A673 (cell line): ENCODE measurements at regions not wholly inside any gene's neighbourhood (a gene's known extent, or its start where the extent isn't known, plus 50 kb on each side); places are given as distances from the start of the nearest gene placed in this dataset.

ENCODE experiments used
- BruUV-seq: library from RNA; stranded (reverse); fragments of 400-500 nt; replicated peaks from 2 replicates; lab custom pipeline; 2021; lab: Mats Ljungman, UMichigan
- CTCF ChIA-PET: fragments of 300-600 bp; sonication (Branson Sonifier 250); formaldehyde crosslinking; loops from one replicate; lab custom pipeline; 2022; ENCODE audit warnings: antibody characterized with exemption; lab: Charles Lee
- POLR2A ChIA-PET: fragments of 300-600 bp; sonication (Branson Sonifier 250); formaldehyde crosslinking; loops from one replicate; lab custom pipeline; 2022; ENCODE audit warnings: antibody characterized with exemption; ENCODE audit not compliant: low non-redundant PET; lab: Charles Lee
- DNase-seq: peaks from one replicate; pipeline ENCODE4 v3.0.0-alpha.2; 2015; ENCODE audit warnings: low spot score
- H3K27ac ChIP-seq: fragments of 200-600 bp; sonication (generic); 2 replicates; pipeline ENCODE4 v1.5.1; 2016; ENCODE audit warnings: mixed run types, low read depth, mild to moderate bottlenecking, mixed read lengths, antibody characterized with exemption, low read length; ENCODE audit not compliant: poor library complexity, severe bottlenecking
- H3K27me3 ChIP-seq: fragments of 200-600 bp; sonication (generic); replicated peaks from 2 replicates; pipeline ENCODE4 v1.6.1; 2017; ENCODE audit warnings: mixed run types, low read depth, mild to moderate bottlenecking, mixed read lengths, antibody characterized with exemption, low read length; ENCODE audit not compliant: insufficient read depth, poor library complexity
- H3K36me3 ChIP-seq: fragments of 200-600 bp; sonication (generic); 2 replicates; pipeline ENCODE4 v1.6.1; 2016; ENCODE audit warnings: mixed run types, mild to moderate bottlenecking, mixed read lengths, antibody characterized with exemption, low read length; ENCODE audit not compliant: insufficient read depth, poor library complexity, severe bottlenecking
- H3K4me1 ChIP-seq: fragments of 200-600 bp; sonication (generic); 2 replicates; pipeline ENCODE4 v1.6.1; 2017; ENCODE audit warnings: mixed run types, mild to moderate bottlenecking, mixed read lengths, antibody characterized with exemption, low read length; ENCODE audit not compliant: insufficient read depth, poor library complexity, severe bottlenecking
- H3K4me3 ChIP-seq: fragments of 200-600 bp; sonication (generic); 2 replicates; pipeline ENCODE4 v1.5.1; 2016; ENCODE audit warnings: low read depth, mixed run types, mild to moderate bottlenecking, mixed read lengths, low read length; ENCODE audit not compliant: poor library complexity, severe bottlenecking
- H3K9me3 ChIP-seq: fragments of 200-600 bp; sonication (generic); 2 replicates; pipeline ENCODE4 v1.6.1; 2016; ENCODE audit warnings: mixed run types, low read depth, mild to moderate bottlenecking, mixed read lengths, antibody characterized with exemption, low read length; ENCODE audit not compliant: poor library complexity, severe bottlenecking
- CTCF ChIP-seq: fragments of 300-800, 200-600 bp; sonication (generic); conservative IDR thresholded peaks from 2 replicates; pipeline ENCODE4 v1.5.1; 2017; ENCODE audit warnings: low read depth, mild to moderate bottlenecking, antibody characterized with exemption, low read length, moderate library complexity, mixed read lengths
- EZH2 ChIP-seq: fragments of 200-600 bp; sonication (generic); IDR thresholded peaks from 2 replicates; pipeline ENCODE4 v1.6.1; 2017; ENCODE audit warnings: borderline replicate concordance, low read depth, mild to moderate bottlenecking, mixed read lengths, antibody characterized with exemption, low read length; ENCODE audit not compliant: poor library complexity, severe bottlenecking
- intact Hi-C: fragments of 100-400 bp; cut with micrococcal nuclease; formaldehyde crosslinking; loops from one replicate; pipeline ENCODE4 v1.10.0; 2022; ENCODE audit not compliant: unreplicated experiment

DNA sequence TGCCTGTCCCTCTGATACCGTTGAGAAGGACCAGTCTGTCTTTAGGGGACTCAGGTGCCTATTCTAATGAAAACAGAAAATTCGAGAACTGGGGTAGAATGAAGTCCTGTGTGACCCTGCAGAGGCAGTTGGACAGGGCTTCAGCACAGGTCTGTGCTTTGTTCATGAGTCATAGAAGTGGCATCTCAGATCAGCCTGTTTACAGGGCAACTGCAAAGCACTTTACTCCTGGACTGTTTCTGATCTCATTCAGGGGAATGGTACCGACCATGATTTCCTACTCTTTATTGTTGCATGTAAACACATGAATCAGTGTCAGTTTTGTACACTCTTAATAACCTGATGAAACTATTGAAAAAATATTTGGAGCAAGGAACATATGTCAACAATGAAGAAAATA is 1517.0 kb downstream of the AACS start:
- no peak for DNase-seq
- Histone ChIP-seq H3K27me3 (no peaks in the 10 kb centered on the region), H3K9me3 (no peaks in the 10 kb centered on the region), H3K4me3 (no peak overlapping the region), H3K4me1 (no peaks in the 10 kb centered on the region), H3K36me3 (no peaks in the 10 kb centered on the region), H3K27ac (no peak overlapping the region)
- intact Hi-C loops, result no loop called here
- ChIA-PET POLR2A (no interaction called here), CTCF (no interaction called here)
- BruUV-seq, result no TSS peak
- TF ChIP-seq EZH2, result no peak
- no peak for TF ChIP-seq CTCF

DNA sequence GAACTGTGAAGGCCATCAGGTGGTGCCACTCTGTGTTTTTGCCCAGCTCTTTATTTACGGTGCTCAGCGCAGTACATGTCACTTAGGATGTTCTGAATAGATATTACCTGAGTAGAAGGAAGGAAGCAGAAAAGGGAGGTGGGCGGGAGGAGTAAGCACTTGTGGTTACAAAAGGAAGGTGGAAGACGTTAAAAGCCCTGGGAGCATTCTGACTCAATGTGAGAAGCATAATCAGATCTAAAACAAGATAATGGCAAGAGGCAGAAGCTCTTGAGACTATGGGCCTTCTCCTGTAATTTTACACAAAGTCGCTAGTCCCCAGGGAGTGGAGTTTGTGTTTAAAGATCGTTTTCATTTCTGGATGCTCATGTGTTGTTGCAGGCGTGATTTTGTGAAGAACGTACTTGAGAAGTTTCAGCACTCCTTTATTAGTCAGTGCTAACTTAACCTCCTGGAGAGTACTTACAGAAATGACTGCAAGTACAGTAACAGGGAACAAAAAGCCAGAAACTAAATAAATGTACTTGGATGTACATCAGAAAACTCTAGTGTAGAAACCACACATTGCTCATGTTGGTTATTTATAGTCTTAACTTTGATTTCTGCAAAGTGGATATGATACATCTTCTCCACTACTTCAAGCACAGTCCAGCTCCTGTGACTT is 1523.5 kb downstream of the AACS start:
- Histone ChIP-seq H3K27ac (no peak overlapping the region), H3K27me3 (no peaks in the 10 kb centered on the region), H3K4me1 (no peaks in the 10 kb centered on the region), H3K4me3 (no peak overlapping the region), H3K36me3 (no peaks in the 10 kb centered on the region), H3K9me3 (no peaks in the 10 kb centered on the region)
- intact Hi-C loops, result no loop called here
- peak; percentile 13 for DNase-seq
- TF ChIP-seq CTCF, result no peak
- no peak for TF ChIP-seq EZH2
- ChIA-PET CTCF (no interaction called here), POLR2A (no interaction called here)
- BruUV-seq, result no TSS peak

GRCh38 chr12:126591533-126591932 is 1526.3 kb downstream of the AACS start:
- POLR2A ChIA-PET, result no interaction called here
- no TSS peak for BruUV-seq
- CTCF ChIA-PET, result no interaction called here
- no peak for DNase-seq
- Histone ChIP-seq H3K36me3 (no peaks in the 10 kb centered on the region), H3K4me1 (no peaks in the 10 kb centered on the region), H3K27ac (no peak overlapping the region), H3K27me3 (no peaks in the 10 kb centered on the region), H3K4me3 (no peak overlapping the region), H3K9me3 (no peaks in the 10 kb centered on the region)
- TF ChIP-seq EZH2, result no peak
- no peak for TF ChIP-seq CTCF
- intact Hi-C loops, result no loop called here
